Trophoblast cell (in vitro differentiated cells and primary cell): ENCODE measurements at regions not wholly inside any gene's neighbourhood (a gene's known extent, or its start where the extent isn't known, plus 50 kb on each side); places are given as distances from the start of the nearest gene placed in this dataset.

Source experiments
- DNase-seq, 2 donors: peaks; one replicate each; pipeline ENCODE4 v3.0.0-alpha.2; 2016
- H2AFZ ChIP-seq: 2 replicates; pipeline ENCODE4 v1.6.1; 2013; ENCODE audit warnings: low read length, moderate library complexity, mild to moderate bottlenecking; ENCODE audit not compliant: insufficient read depth, poor library complexity
- H2AK5ac ChIP-seq: 2 replicates; pipeline ENCODE4 v1.6.1; 2013; ENCODE audit warnings: mild to moderate bottlenecking, low read length
- H2BK120ac ChIP-seq: 2 replicates; pipeline ENCODE4 v1.6.1; 2013; ENCODE audit warnings: low read length, mild to moderate bottlenecking, moderate library complexity; ENCODE audit not compliant: insufficient read depth, poor library complexity
- H2BK12ac ChIP-seq: 2 replicates; pipeline ENCODE4 v1.6.1; 2013; ENCODE audit warnings: mild to moderate bottlenecking, low read length, moderate library complexity
- H2BK5ac ChIP-seq: 2 replicates; pipeline ENCODE4 v1.6.1; 2013; ENCODE audit warnings: low read length, low read depth, moderate library complexity, mild to moderate bottlenecking; ENCODE audit not compliant: poor library complexity
- H3K14ac ChIP-seq: 2 replicates; pipeline ENCODE4 v1.6.1; 2013; ENCODE audit warnings: mild to moderate bottlenecking, low read length
- H3K18ac ChIP-seq: 2 replicates; pipeline ENCODE4 v1.6.1; 2013; ENCODE audit warnings: mild to moderate bottlenecking, low read length
- H3K23ac ChIP-seq: 2 replicates; pipeline ENCODE4 v1.6.1; 2013; ENCODE audit warnings: low read length
- H3K27ac ChIP-seq: 2 replicates; pipeline ENCODE4 v1.5.1; 2013; ENCODE audit warnings: low read depth, mild to moderate bottlenecking, inconsistent platforms, low read length, moderate library complexity
- H3K27me3 ChIP-seq: 2 replicates; pipeline ENCODE4 v1.6.1; 2013; ENCODE audit warnings: inconsistent platforms, mild to moderate bottlenecking, low read length, moderate library complexity; ENCODE audit not compliant: insufficient read depth
- H3K36me3 ChIP-seq, 2 experiments: 1 replicate in 1 of 2; 2 replicates in 1 of 2; pipeline ENCODE4 v1.6.1; 2013; ENCODE audit warnings: low read length in 2 of 2, mild to moderate bottlenecking in 2 of 2, moderate library complexity in 1 of 2; ENCODE audit not compliant: insufficient read depth in 2 of 2, control insufficient read depth in 1 of 2
- H3K4ac ChIP-seq: 2 replicates; pipeline ENCODE4 v1.6.1; 2013; ENCODE audit warnings: low read depth, mild to moderate bottlenecking, low read length, moderate library complexity
- H3K4me1 ChIP-seq, 2 experiments: 1 replicate in 1 of 2; 2 replicates in 1 of 2; pipeline ENCODE4 v1.6.1; 2013; ENCODE audit warnings: low read length in 2 of 2, mild to moderate bottlenecking in 2 of 2, moderate library complexity in 1 of 2; ENCODE audit not compliant: insufficient read depth in 2 of 2, control insufficient read depth in 1 of 2
- H3K4me2 ChIP-seq: 2 replicates; pipeline ENCODE4 v1.6.1; 2013; ENCODE audit warnings: inconsistent platforms, mild to moderate bottlenecking, low read length, moderate library complexity
- H3K4me3 ChIP-seq: 2 replicates; pipeline ENCODE4 v1.5.1; 2013; ENCODE audit warnings: mild to moderate bottlenecking, low read depth, low read length, inconsistent platforms
- H3K79me1 ChIP-seq: one replicate; pipeline ENCODE4 v1.6.1; 2013; ENCODE audit warnings: low read length
- H3K79me2 ChIP-seq: 2 replicates; pipeline ENCODE4 v1.6.1; 2013; ENCODE audit warnings: low read length, mild to moderate bottlenecking; ENCODE audit not compliant: control insufficient read depth, insufficient read depth, poor library complexity
- H3K9ac ChIP-seq: 2 replicates; pipeline ENCODE4 v1.6.1; 2013; ENCODE audit warnings: mild to moderate bottlenecking, low read length
- H3K9me3 ChIP-seq: 2 replicates; pipeline ENCODE4 v1.6.1; 2013; ENCODE audit warnings: low read depth, mild to moderate bottlenecking, control low read depth, inconsistent platforms, low read length; ENCODE audit not compliant: insufficient read depth
- H4K12ac ChIP-seq: 2 replicates; pipeline ENCODE4 v1.6.1; 2013; ENCODE audit warnings: low read depth, mild to moderate bottlenecking, low read length, moderate library complexity
- H4K8ac ChIP-seq: 2 replicates; pipeline ENCODE4 v1.6.1; 2013; ENCODE audit warnings: low read depth, mild to moderate bottlenecking, low read length, moderate library complexity
- H4K91ac ChIP-seq: one replicate; pipeline ENCODE4 v1.6.1; 2013; ENCODE audit warnings: low read depth, mild to moderate bottlenecking, low read length, moderate library complexity
- WGBS: extraction: QIAGEN DNeasy Blood & Tissue Kit; methylation state at CpG from one replicate; pipeline ENCODE4 v1.1.7; 2013; ENCODE audit warnings: missing lambda C conversion rate; ENCODE audit not compliant: insufficient read length, insufficient coverage; ENCODE audit errors: extremely low coverage; 5-methylcytosine and 5-hydroxymethylcytosine counted together

DNA sequence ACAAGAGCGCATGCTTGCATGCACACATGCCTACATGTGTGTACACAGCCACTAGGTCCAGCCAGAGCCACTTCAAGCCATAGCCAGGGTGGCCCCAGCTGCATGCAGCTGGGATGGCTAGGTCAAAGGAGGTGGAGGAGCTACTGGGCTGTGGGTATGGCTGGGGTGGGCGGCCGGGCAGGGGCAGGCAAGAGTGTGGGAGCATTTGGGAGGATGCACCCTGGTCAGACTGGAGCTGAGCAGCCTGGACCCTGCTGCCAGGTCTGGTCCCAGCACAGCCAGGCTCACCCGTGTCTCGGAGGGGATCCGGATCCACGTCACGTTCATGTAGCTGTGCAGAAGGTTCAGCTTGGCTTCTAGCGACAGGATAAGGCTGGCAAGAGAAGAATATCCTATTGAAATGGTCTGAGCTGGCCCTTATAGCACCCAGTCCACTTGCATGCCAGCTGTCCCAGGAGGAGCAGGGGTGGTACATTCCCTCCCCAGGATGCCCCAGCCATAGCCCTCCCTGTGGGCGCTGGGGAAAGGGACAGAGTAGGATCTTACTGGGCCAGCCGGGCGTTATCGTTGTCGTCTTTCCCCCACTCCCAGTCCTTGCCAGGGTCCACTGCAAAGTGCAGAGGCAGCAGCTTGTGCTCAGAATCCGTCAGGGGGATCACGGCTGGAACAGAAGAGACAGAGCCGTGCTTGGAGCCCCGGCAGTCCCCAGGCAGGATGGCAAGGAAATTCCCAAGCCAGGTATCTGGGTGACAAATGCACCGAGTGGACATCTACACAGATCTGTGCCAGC lies 160.5 kb downstream of the KLF13 start:
- Histone ChIP-seq H3K79me2 (no peaks in the 10 kb centered on the region), H3K27me3 (peaks cover 27% of the 10 kb centered on the region), H2BK120ac (no peak overlapping the region), H3K14ac (no peak overlapping the region), H3K18ac (no peak overlapping the region), H3K36me3 (no peaks in the 10 kb centered on the region), H2AFZ (no peak overlapping the region), H3K4me3 (no peak overlapping the region), H2BK12ac (no peak overlapping the region), H3K23ac (no peak overlapping the region), H3K9ac (no peak overlapping the region), H4K12ac (no peak overlapping the region), H3K27ac (no peak overlapping the region), H3K4ac (no peak overlapping the region), H4K8ac (no peak overlapping the region), H2BK5ac (no peak overlapping the region), H3K9me3 (peaks cover 16% of the 10 kb centered on the region), H3K4me2 (no peak overlapping the region), H4K91ac (no peak overlapping the region), H2AK5ac (no peak overlapping the region), H3K79me1 (no peaks in the 10 kb centered on the region), H3K4me1 (peaks cover 5 to 8% of the 10 kb centered on the region in 2 experiments)
- DNase-seq = no peak
- no CpG with 5 or more reads among the region's 19 CpGs for WGBS

DNA sequence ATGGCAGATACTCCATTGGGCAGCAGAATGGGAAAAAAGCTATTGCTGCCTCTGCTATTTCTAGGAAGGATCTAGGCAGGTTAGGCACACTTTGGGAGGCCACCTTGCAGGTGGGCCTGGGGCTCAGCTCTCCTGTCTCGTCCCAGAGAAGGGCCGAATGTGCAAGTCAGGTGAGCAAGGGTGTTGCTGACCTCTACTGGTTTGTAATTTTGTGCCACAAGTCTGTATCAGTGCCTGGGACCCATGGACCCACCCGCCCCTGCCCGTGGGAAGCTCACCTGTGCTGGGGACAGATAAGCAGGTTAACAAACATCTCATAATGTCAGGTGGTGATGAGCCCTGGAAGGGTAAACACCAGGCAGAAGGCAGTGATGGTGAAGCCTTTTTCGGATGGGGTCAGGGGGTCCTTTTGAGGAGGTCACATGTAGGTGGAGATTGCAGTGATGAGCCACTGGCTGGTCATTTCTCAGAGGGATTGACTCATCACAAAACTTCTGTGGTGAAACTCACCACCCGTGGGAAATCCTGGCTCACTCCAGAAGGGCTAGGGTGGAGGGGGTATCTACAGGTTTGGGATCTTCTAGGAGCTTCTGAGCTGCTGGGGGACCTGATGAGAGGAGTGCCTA lies 161.3 kb downstream of the KLF13 start:
- H2AFZ ChIP-seq = no peak overlapping the region
- H3K4me2 ChIP-seq = no peak overlapping the region
- H3K4ac ChIP-seq = no peak overlapping the region
- peaks cover 5 to 7% of the 10 kb centered on the region in 2 experiments for H3K4me1 ChIP-seq
- no peak overlapping the region for H3K18ac ChIP-seq
- H4K91ac ChIP-seq = peak overlapping the region; percentile 17
- H3K27ac ChIP-seq = no peak overlapping the region
- no peaks in the 10 kb centered on the region for H3K79me2 ChIP-seq
- H3K27me3 ChIP-seq = peaks cover 19% of the 10 kb centered on the region
- no peak overlapping the region for H3K23ac ChIP-seq
- no peak overlapping the region for H2BK5ac ChIP-seq
- H4K8ac ChIP-seq = no peak overlapping the region
- no peak overlapping the region for H3K14ac ChIP-seq
- DNase-seq = no peak
- WGBS = no CpG with 5 or more reads among the region's 6 CpGs
- H3K36me3 ChIP-seq = no peaks in the 10 kb centered on the region
- no peaks in the 10 kb centered on the region for H3K79me1 ChIP-seq
- H3K9me3 ChIP-seq = peaks cover 16% of the 10 kb centered on the region
- no peak overlapping the region for H4K12ac ChIP-seq
- no peak overlapping the region for H2AK5ac ChIP-seq
- H2BK12ac ChIP-seq = no peak overlapping the region
- no peak overlapping the region for H3K9ac ChIP-seq
- no peak overlapping the region for H2BK120ac ChIP-seq
- H3K4me3 ChIP-seq = no peak overlapping the region

- H4K8ac ChIP-seq = no peak overlapping the region
- no peak overlapping the region for H3K4me2 ChIP-seq
- no peak overlapping the region for H3K23ac ChIP-seq
- H4K91ac ChIP-seq = peak overlapping the region; percentile 17
- H3K9me3 ChIP-seq = peaks cover 11% of the 10 kb centered on the region
- peak overlapping the region; percentile 42 for H2BK12ac ChIP-seq
- H2AFZ ChIP-seq = no peak overlapping the region
- H3K27me3 ChIP-seq = peaks cover 12% of the 10 kb centered on the region
- no peaks in the 10 kb centered on the region for H3K36me3 ChIP-seq
- no peaks in the 10 kb centered on the region for H3K79me1 ChIP-seq
- H3K9ac ChIP-seq = no peak overlapping the region
- peak; percentile 5 to 45 for DNase-seq
- H3K79me2 ChIP-seq = no peaks in the 10 kb centered on the region
- H2BK120ac ChIP-seq = no peak overlapping the region
- H4K12ac ChIP-seq = no peak overlapping the region
- no peak overlapping the region for H3K27ac ChIP-seq
- H2AK5ac ChIP-seq = no peak overlapping the region
- no peak overlapping the region for H2BK5ac ChIP-seq
- WGBS = no CpG with 5 or more reads among the region's 7 CpGs
- no peak overlapping the region for H3K4me3 ChIP-seq
- no peak overlapping the region for H3K14ac ChIP-seq
- H3K4me1 ChIP-seq = peaks cover 2% of the 10 kb centered on the region in 2 experiments
- H3K4ac ChIP-seq = no peak overlapping the region
- H3K18ac ChIP-seq = no peak overlapping the region
Observed at GRCh38 chr15:31488437-31489204, 162.0 kb downstream of the KLF13 start.

DNA sequence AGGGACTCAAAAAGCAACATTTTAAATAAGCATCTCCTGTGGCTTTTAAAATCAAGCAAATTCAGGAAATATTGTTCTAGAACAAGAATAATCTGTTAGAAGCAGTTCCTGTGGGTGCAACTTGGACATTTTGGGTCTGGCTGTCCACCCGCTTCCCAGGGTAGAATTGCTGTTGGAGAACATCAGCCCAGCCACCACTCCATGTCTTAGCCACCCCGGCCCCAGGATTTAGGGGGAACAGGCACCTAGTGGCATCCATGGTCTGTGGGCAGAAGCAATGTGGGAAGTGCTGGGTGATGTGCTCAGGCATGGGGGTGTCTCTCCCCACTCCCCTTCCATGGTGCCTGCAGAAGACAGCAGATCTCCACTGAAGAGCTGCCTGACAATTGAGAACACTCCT lies 162.6 kb downstream of the KLF13 start:
- no peak for DNase-seq
- peaks cover 7% of the 10 kb centered on the region for H3K27me3 ChIP-seq
- no peak overlapping the region for H4K91ac ChIP-seq
- H2AK5ac ChIP-seq = no peak overlapping the region
- H3K4me2 ChIP-seq = no peak overlapping the region
- no CpG with 5 or more reads among the region's 2 CpGs for WGBS
- H3K4me1 ChIP-seq = peaks cover 2% of the 10 kb centered on the region in 2 experiments
- no peak overlapping the region for H4K8ac ChIP-seq
- no peaks in the 10 kb centered on the region for H3K79me2 ChIP-seq
- H3K9ac ChIP-seq = no peak overlapping the region
- no peak overlapping the region for H4K12ac ChIP-seq
- H3K23ac ChIP-seq = no peak overlapping the region
- H2AFZ ChIP-seq = no peak overlapping the region
- peaks cover 6% of the 10 kb centered on the region for H3K9me3 ChIP-seq
- H2BK5ac ChIP-seq = no peak overlapping the region
- no peak overlapping the region for H3K4me3 ChIP-seq
- H3K18ac ChIP-seq = no peak overlapping the region
- H3K36me3 ChIP-seq = no peaks in the 10 kb centered on the region
- H2BK12ac ChIP-seq = no peak overlapping the region
- H3K14ac ChIP-seq = no peak overlapping the region
- H2BK120ac ChIP-seq = no peak overlapping the region
- H3K4ac ChIP-seq = no peak overlapping the region
- no peak overlapping the region for H3K27ac ChIP-seq
- H3K79me1 ChIP-seq = no peaks in the 10 kb centered on the region
